Lower leg skin (tissue), 4 donors: ENCODE measurements at regions not wholly inside any gene's neighbourhood (a gene's known extent, or its start where the extent isn't known, plus 50 kb on each side); places are given as distances from the start of the nearest gene placed in this dataset.
"Not testable (repeated sequence)": the region's sequence is repeated elsewhere in the genome, so short reads cannot be mapped to it uniquely, and the experiment has no call there.

Experiments
- DNase-seq, 2 donors: peaks; one replicate each; pipeline ENCODE4 v3.0.0-alpha.2; 2019; ENCODE audit warnings: low spot score in 2 of 2
- H3K4me3 ChIP-seq: fragments of 200-600 bp; sonication (generic); 2 replicates; pipeline ENCODE4 v1.5.1; 2017; ENCODE audit warnings: mild to moderate bottlenecking, low read depth; ENCODE audit not compliant: poor library complexity, severe bottlenecking
- POLR2A ChIP-seq, 2 donors: fragments of 450-650 bp; IDR thresholded peaks; one replicate each; pipeline ENCODE4 v1.6.1; 2016 to 2017; ENCODE audit warnings: antibody characterized with exemption in 2 of 2, mild to moderate bottlenecking in 1 of 2, moderate library complexity in 1 of 2
- WGBS, 2 donors: methylation state at CpG; one replicate each; pipeline ENCODE4 v1.1.5; 2018; 5-methylcytosine and 5-hydroxymethylcytosine counted together
- intact Hi-C: fragments of 100-400 bp; cut with DNase I; formaldehyde crosslinking; loops from one replicate; pipeline ENCODE4 v1.15.0; 2023; ENCODE audit warnings: low total_unique reads
- TF ChIP-seq, protein P1 (sequence below), 3 donors: fragments of 450-650 bp; IDR thresholded peaks; one replicate each; pipeline ENCODE4 v1.5.1; 2016; ENCODE audit warnings: antibody characterized with exemption in 3 of 3, mild to moderate bottlenecking in 3 of 3, moderate library complexity in 2 of 3

- DNase-seq = no peak
- TF ChIP-seq, protein P1, sequence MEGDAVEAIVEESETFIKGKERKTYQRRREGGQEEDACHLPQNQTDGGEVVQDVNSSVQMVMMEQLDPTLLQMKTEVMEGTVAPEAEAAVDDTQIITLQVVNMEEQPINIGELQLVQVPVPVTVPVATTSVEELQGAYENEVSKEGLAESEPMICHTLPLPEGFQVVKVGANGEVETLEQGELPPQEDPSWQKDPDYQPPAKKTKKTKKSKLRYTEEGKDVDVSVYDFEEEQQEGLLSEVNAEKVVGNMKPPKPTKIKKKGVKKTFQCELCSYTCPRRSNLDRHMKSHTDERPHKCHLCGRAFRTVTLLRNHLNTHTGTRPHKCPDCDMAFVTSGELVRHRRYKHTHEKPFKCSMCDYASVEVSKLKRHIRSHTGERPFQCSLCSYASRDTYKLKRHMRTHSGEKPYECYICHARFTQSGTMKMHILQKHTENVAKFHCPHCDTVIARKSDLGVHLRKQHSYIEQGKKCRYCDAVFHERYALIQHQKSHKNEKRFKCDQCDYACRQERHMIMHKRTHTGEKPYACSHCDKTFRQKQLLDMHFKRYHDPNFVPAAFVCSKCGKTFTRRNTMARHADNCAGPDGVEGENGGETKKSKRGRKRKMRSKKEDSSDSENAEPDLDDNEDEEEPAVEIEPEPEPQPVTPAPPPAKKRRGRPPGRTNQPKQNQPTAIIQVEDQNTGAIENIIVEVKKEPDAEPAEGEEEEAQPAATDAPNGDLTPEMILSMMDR (IDR thresholded peaks at IDR 0.05) = no peak
- TF ChIP-seq POLR2A (IDR thresholded peaks at IDR 0.05) = no peak
- intact Hi-C loops = no loop called here
- 89 to 91% methylated on average over 4 of the region's 4 CpGs for WGBS, 2 donors
- no peak overlapping the region for H3K4me3 ChIP-seq
Observed at GRCh38 chr2:88396209-88396608, 56.3 kb downstream of the FOXI3 start.

- intact Hi-C loops = no loop called here
- WGBS, 2 donors = 33 to 58% methylated on average over 1 of the region's 1 CpG
- TF ChIP-seq, protein P1 (IDR thresholded peaks at IDR 0.05) = no peak
- no peak for TF ChIP-seq POLR2A (IDR thresholded peaks at IDR 0.05)
- DNase-seq = no peak
- no peak overlapping the region for H3K4me3 ChIP-seq
Observed at GRCh38 chr2:88377641-88377991, 74.9 kb downstream of the FOXI3 start.

GRCh38 chr2:88372042-88372441 lies 80.5 kb downstream of the FOXI3 start:
- WGBS, 2 donors = 61 to 73% methylated on average over 3 of the region's 3 CpGs
- intact Hi-C loops = no loop called here
- no peak overlapping the region for H3K4me3 ChIP-seq
- DNase-seq = no peak
- no peak for TF ChIP-seq POLR2A (IDR thresholded peaks at IDR 0.05)
- TF ChIP-seq, protein P1 (IDR thresholded peaks at IDR 0.05) = no peak

GRCh38 chr2:88365408-88365807 lies 87.1 kb downstream of the FOXI3 start:
- intact Hi-C loops = not testable (repeated sequence)
- WGBS, 2 donors = 86 to 89% methylated on average over 11 of the region's 11 CpGs

DNA sequence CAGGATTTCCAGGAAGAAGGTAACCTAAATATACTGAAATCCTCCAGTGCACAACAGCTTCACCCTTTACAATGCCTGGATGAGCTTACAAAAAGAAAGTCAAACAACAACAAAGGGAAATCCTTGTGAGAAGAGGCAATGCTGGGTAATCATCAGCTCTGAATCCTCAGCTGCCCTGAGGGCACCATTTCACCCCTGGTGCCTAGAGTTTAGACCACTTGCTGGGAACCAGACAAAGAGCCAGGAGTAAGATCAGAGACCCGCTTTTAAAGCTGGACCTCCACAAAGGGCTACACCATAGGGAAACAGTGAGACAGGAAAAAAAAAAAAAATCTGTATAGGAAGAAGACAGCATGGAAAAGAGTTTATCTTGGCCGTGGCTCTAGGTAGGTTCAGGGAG lies 97.0 kb downstream of the FOXI3 start:
- 63 to 71% methylated on average over 2 of the region's 2 CpGs for WGBS, 2 donors
- peak in 1 of 2 donors; percentile 17 for DNase-seq
- intact Hi-C loops = no loop called here
- TF ChIP-seq, protein P1 (IDR thresholded peaks at IDR 0.05) = no peak
- TF ChIP-seq POLR2A (IDR thresholded peaks at IDR 0.05) = no peak
- H3K4me3 ChIP-seq = no peak overlapping the region

More at GRCh38 chr2:88365408-88365807, 87.1 kb downstream of the FOXI3 start:
- DNase-seq = peak in 1 of 2 donors; percentile 37
- not testable (repeated sequence) for H3K4me3 ChIP-seq

GRCh38 chr2:88351249-88351601 lies 101.3 kb downstream of the FOXI3 start:
- DNase-seq = no peak
- whole genome bisulfite sequencing, 2 donors = 26 to 41% methylated on average over 5 of the region's 5 CpGs
- no peak overlapping the region for H3K4me3 ChIP-seq
- TF ChIP-seq, protein P1 (IDR thresholded peaks at IDR 0.05) = no peak
- no peak for TF ChIP-seq POLR2A (IDR thresholded peaks at IDR 0.05)
- intact Hi-C loops = no loop called here
